ENCODE measurements at regions not wholly inside any gene's neighbourhood (a gene's known extent, or its start where the extent isn't known, plus 50 kb on each side); places are given as distances from the start of the nearest gene placed in this dataset.
"Not testable (repeated sequence)": the region's sequence is repeated elsewhere in the genome, so short reads cannot be mapped to it uniquely, and the experiment has no call there.

DNA sequence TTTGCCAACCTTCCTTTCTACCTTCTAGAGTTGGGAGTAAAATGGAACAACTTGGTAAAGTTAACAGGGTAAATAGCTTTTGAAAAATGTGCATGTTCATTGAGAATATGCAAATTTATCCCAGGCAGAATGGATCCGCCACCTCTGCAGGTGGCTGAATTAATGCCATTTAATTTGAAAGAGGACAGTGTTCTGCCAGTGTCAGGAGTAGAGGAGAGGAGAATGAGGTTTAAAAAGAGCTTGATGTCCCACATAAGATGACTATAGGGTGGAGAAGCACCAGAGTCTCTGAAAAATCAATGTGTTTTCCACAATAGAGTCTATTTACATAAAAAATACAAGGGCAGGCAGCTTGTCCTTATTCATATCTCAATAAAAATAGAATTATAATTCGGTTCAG lies 1804.3 kb upstream of the PCDH10 start:
- CTCF ChIA-PET = no interaction called here
- H3K27me3 ChIP-seq (ENCODE audit: control insufficient read depth, insufficient read depth, low read length) = no peaks in the 10 kb centered on the region
- POLR2A ChIA-PET = no interaction called here

DNA sequence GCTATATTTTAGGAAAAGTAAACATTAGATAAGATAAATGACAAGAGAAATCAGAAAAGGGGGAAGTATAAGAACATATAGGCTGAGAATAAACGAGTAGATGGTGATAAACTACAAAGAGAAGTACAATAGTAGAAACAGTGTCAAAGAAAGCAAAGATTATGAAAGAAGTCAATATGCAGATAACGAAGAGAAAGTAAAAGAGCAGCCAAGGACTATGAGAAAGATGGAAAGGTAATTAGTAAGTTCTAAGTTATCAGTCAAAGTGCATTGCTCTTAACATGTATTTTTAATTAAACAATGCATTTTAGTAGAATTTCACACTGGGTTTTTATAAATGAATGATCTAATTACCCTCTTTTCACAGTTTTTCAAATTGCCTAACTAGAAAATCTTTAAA lies 1801.3 kb upstream of the PCDH10 start:
- H3K27me3 ChIP-seq (ENCODE audit: control insufficient read depth, insufficient read depth, low read length) = no peaks in the 10 kb centered on the region
- CTCF ChIA-PET = no interaction called here
- TF ChIP-seq, protein P1, sequence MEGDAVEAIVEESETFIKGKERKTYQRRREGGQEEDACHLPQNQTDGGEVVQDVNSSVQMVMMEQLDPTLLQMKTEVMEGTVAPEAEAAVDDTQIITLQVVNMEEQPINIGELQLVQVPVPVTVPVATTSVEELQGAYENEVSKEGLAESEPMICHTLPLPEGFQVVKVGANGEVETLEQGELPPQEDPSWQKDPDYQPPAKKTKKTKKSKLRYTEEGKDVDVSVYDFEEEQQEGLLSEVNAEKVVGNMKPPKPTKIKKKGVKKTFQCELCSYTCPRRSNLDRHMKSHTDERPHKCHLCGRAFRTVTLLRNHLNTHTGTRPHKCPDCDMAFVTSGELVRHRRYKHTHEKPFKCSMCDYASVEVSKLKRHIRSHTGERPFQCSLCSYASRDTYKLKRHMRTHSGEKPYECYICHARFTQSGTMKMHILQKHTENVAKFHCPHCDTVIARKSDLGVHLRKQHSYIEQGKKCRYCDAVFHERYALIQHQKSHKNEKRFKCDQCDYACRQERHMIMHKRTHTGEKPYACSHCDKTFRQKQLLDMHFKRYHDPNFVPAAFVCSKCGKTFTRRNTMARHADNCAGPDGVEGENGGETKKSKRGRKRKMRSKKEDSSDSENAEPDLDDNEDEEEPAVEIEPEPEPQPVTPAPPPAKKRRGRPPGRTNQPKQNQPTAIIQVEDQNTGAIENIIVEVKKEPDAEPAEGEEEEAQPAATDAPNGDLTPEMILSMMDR (IDR thresholded peaks at IDR 0.05; ENCODE audit: insufficient read depth, low read depth, low read length) = no peak
- POLR2A ChIA-PET = no interaction called here
- no peaks in the 10 kb centered on the region for H3K36me3 ChIP-seq (ENCODE audit: control insufficient read depth, insufficient read depth, low read length)
- no peak for DNase-seq (ENCODE audit: low read depth)
- no peak overlapping the region for H3K4me3 ChIP-seq (ENCODE audit: low read depth, low read length)

More for the DNA sequence above, 1804.3 kb upstream of the PCDH10 start:
- H3K36me3 ChIP-seq (ENCODE audit: control insufficient read depth, insufficient read depth, low read length) = no peaks in the 10 kb centered on the region
- H3K4me3 ChIP-seq (ENCODE audit: low read depth, low read length) = no peak overlapping the region
- no peak for DNase-seq (ENCODE audit: low read depth)
- TF ChIP-seq, protein P1 (IDR thresholded peaks at IDR 0.05; ENCODE audit: insufficient read depth, low read depth, low read length) = no peak

GRCh38 chr4:131348263-131348662 lies 1800.8 kb upstream of the PCDH10 start:
- ChIA-PET POLR2A (no interaction called here), CTCF (no interaction called here)
- no peak overlapping the region for H3K4me3 ChIP-seq (ENCODE audit: low read depth, low read length)
- TF ChIP-seq, protein P1 (IDR thresholded peaks at IDR 0.05; ENCODE audit: insufficient read depth, low read depth, low read length) = no peak
- no peaks in the 10 kb centered on the region for H3K27me3 ChIP-seq (ENCODE audit: control insufficient read depth, insufficient read depth, low read length)
- no peak for DNase-seq (ENCODE audit: low read depth)
- no peaks in the 10 kb centered on the region for H3K36me3 ChIP-seq (ENCODE audit: control insufficient read depth, insufficient read depth, low read length)

DNA sequence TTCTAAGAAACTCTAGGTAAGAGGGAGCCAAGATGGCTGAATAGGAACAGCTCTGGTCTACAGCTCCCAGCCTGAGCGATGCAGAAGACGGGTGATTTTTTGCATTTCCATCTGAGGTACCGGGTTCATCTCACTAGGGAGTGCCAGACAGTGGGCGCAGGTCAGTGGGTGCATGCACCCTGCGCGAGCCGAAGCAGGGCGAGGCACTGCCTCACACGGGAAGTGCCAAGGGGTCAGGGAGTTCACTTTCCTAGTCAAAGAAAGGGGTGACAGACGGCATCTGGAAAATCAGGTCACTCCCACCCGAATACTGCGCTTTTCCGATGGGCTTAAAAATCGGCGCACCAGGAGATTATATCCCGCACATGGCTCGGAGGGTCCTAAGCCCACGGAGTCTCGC lies 1796.7 kb upstream of the PCDH10 start:
- POLR2A ChIA-PET; CTCF ChIA-PET; H3K36me3 ChIP-seq (ENCODE audit: control insufficient read depth, insufficient read depth, low read length); H3K4me3 ChIP-seq (ENCODE audit: low read depth, low read length); H3K27me3 ChIP-seq (ENCODE audit: control insufficient read depth, insufficient read depth, low read length); DNase-seq (ENCODE audit: low read depth): not testable (repeated sequence)

- Histone ChIP-seq H3K4me3 (ENCODE audit: low read depth, low read length) (no peak overlapping the region), H3K36me3 (ENCODE audit: control insufficient read depth, insufficient read depth, low read length) (no peaks in the 10 kb centered on the region), H3K27me3 (ENCODE audit: control insufficient read depth, insufficient read depth, low read length) (no peaks in the 10 kb centered on the region)
- POLR2A ChIA-PET = no interaction called here
- TF ChIP-seq, protein P1 (IDR thresholded peaks at IDR 0.05; ENCODE audit: insufficient read depth, low read depth, low read length) = no peak
- no peak for DNase-seq (ENCODE audit: low read depth)
- CTCF ChIA-PET = no interaction called here
These were observed 1782.4 kb upstream of the PCDH10 start for GRCh38 chr4:131366714-131367113.

GRCh38 chr4:131367441-131367840 lies 1781.7 kb upstream of the PCDH10 start:
- ChIA-PET CTCF (no interaction called here), POLR2A (no interaction called here)
- Histone ChIP-seq H3K36me3 (ENCODE audit: control insufficient read depth, insufficient read depth, low read length) (no peaks in the 10 kb centered on the region), H3K4me3 (ENCODE audit: low read depth, low read length) (no peak overlapping the region), H3K27me3 (ENCODE audit: control insufficient read depth, insufficient read depth, low read length) (no peaks in the 10 kb centered on the region)
- TF ChIP-seq, protein P1 (IDR thresholded peaks at IDR 0.05; ENCODE audit: insufficient read depth, low read depth, low read length) = no peak
- DNase-seq (ENCODE audit: low read depth) = no peak
